SKM-1 (cell line): ENCODE measurements at regions not wholly inside any gene's neighbourhood (a gene's known extent, or its start where the extent isn't known, plus 50 kb on each side); places are given as distances from the start of the nearest gene placed in this dataset.

Experiments used
- DNase-seq: peaks from one replicate; lab custom pipeline; 2025; ENCODE audit not compliant: unreplicated experiment; lab: John Stamatoyannopoulos, UW

GRCh38 chr18:24530630-24531111 is 70.2 kb downstream of the HRH4 start:
- DNase-seq, result no peak

GRCh38 chr18:24534271-24534670 is 73.8 kb downstream of the HRH4 start:
- no peak for DNase-seq

- DNase-seq, result no peak
Observed at GRCh38 chr18:24534737-24535136, 74.3 kb downstream of the HRH4 start.

- DNase-seq, result no peak
Observed at GRCh38 chr18:24535527-24536295, 75.3 kb downstream of the HRH4 start.

- DNase-seq, result no peak
Observed at GRCh38 chr18:24536326-24536725, 75.9 kb downstream of the HRH4 start.

- no peak for DNase-seq
Observed at GRCh38 chr18:24536834-24537233, 76.4 kb downstream of the HRH4 start.

- no peak for DNase-seq
Observed at GRCh38 chr18:24538414-24539264, 78.2 kb downstream of the HRH4 start.

GRCh38 chr18:24539866-24540617 is 79.6 kb downstream of the HRH4 start:
- no peak for DNase-seq

- no peak for DNase-seq
Observed at GRCh38 chr18:24540896-24541295, 80.5 kb downstream of the HRH4 start.

- no peak for DNase-seq
Observed at GRCh38 chr18:24543086-24543794, 82.8 kb downstream of the HRH4 start.

GRCh38 chr18:24543795-24544498 is 83.5 kb downstream of the HRH4 start:
- DNase-seq, result no peak

GRCh38 chr18:24544949-24545348 is 84.5 kb downstream of the HRH4 start:
- no peak for DNase-seq

GRCh38 chr18:24545651-24546050 is 85.2 kb downstream of the HRH4 start:
- no peak for DNase-seq

GRCh38 chr18:24546307-24546706 is 85.9 kb downstream of the HRH4 start:
- DNase-seq, result no peak

GRCh38 chr18:24548583-24548982 is 88.1 kb downstream of the HRH4 start:
- DNase-seq, result no peak

- DNase-seq, result no peak
Observed at GRCh38 chr18:24552218-24552617, 91.8 kb downstream of the HRH4 start.

- DNase-seq, result no peak
Observed at GRCh38 chr18:24553571-24554285, 93.3 kb downstream of the HRH4 start.

- DNase-seq, result no peak
Observed at GRCh38 chr18:24558403-24558802, 98.0 kb downstream of the HRH4 start.

- DNase-seq, result no peak
Observed at GRCh38 chr18:24559526-24559925, 99.1 kb downstream of the HRH4 start.
